OCI-LY3 (cell line): ENCODE measurements at regions not wholly inside any gene's neighbourhood (a gene's known extent, or its start where the extent isn't known, plus 50 kb on each side); places are given as distances from the start of the nearest gene placed in this dataset.

ENCODE experiments used
- H2AFZ ChIP-seq: fragments of 200-600, 300-600 bp; shearing (Covaris generic); 2 replicates; pipeline ENCODE4 v1.6.0; 2014; ENCODE audit warnings: antibody characterized with exemption, low read depth, low read length
- H3K27ac ChIP-seq: fragments of 200-600, 300-600 bp; sonication (generic); 2 replicates; pipeline ENCODE4 v1.5.1; 2014; ENCODE audit warnings: mild to moderate bottlenecking, low read length, moderate library complexity, mixed read lengths
- H3K27me3 ChIP-seq: fragments of 200-600, 300-600 bp; sonication (generic); 2 replicates; pipeline ENCODE4 v1.6.1; 2014; ENCODE audit warnings: low read depth, low read length, mixed read lengths
- H3K36me3 ChIP-seq: fragments of 200-600, 300-600 bp; sonication (generic); replicated peaks from 2 replicates; pipeline ENCODE3; 2014; ENCODE audit warnings: low read depth, low read length, mixed read lengths
- H3K4me1 ChIP-seq: fragments of 300-600, 200-600 bp; sonication (generic); 2 replicates; pipeline ENCODE4 v1.6.1; 2014; ENCODE audit warnings: low read length, mixed read lengths
- H3K4me2 ChIP-seq: fragments of 200-600, 300-600 bp; sonication (generic); 2 replicates; pipeline ENCODE4 v1.6.1; 2014; ENCODE audit warnings: low read length, mixed read lengths
- H3K4me3 ChIP-seq: fragments of 300-600, 200-600 bp; sonication (generic); 2 replicates; pipeline ENCODE4 v1.5.1; 2014; ENCODE audit warnings: antibody characterized with exemption, mild to moderate bottlenecking, low read length, moderate library complexity
- H3K79me2 ChIP-seq: fragments of 300-600, 200-600 bp; shearing (Covaris generic); 2 replicates; pipeline ENCODE4 v1.6.1; 2014; ENCODE audit warnings: mild to moderate bottlenecking, low read length, mixed read lengths
- H3K9ac ChIP-seq: fragments of 300-600, 200-600 bp; shearing (Covaris generic); 2 replicates; pipeline ENCODE4 v1.6.0; 2014; ENCODE audit warnings: mild to moderate bottlenecking, low read length, moderate library complexity
- H3K9me3 ChIP-seq: fragments of 200-600, 300-600 bp; shearing (Covaris generic); 2 replicates; pipeline ENCODE4 v1.6.1; 2014; ENCODE audit warnings: low read length, mixed read lengths; ENCODE audit not compliant: insufficient read depth
- H4K20me1 ChIP-seq: fragments of 200-600, 300-600 bp; sonication (generic); 2 replicates; pipeline ENCODE4 v1.6.1; 2016; ENCODE audit warnings: low read length, mixed read lengths; ENCODE audit not compliant: insufficient read depth
- EZH2phosphoT487 ChIP-seq: fragments of 200-600 bp; shearing (Covaris generic); IDR thresholded peaks from 2 replicates; pipeline ENCODE4 v1.6.1; 2018; ENCODE audit warnings: antibody characterized with exemption, mixed run types, low read depth
- TF ChIP-seq, protein P1 (sequence below): fragments of 200-600, 300-600 bp; sonication (generic); IDR thresholded peaks from 2 replicates; pipeline ENCODE4 v1.5.1; 2014; ENCODE audit warnings: antibody characterized with exemption, low read length, low read depth

DNA sequence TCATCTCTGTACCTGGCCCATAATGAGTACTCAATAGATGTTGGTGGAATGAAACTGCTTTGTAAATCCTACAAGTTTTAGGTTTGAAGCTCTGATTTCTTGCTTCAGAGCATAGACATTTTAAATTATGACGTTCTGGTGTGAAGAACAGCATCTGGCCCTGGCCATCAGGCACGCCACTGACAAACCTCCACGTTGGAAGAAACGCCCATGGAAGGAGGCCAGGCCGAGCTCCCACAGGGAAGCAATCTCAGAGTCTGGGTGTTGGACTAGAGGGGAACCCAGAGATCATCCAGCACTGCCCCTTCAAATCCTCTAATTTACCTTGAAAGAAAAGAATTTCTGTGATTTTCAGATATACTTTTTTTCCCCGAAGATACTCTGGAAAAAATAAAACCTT is 328.1 kb upstream of the RGMA start:
- no peak overlapping the region for H2AFZ ChIP-seq
- no peak overlapping the region for H3K4me3 ChIP-seq
- H3K27ac ChIP-seq: no peak overlapping the region
- no peaks in the 10 kb centered on the region for H3K36me3 ChIP-seq
- TF ChIP-seq, protein P1, sequence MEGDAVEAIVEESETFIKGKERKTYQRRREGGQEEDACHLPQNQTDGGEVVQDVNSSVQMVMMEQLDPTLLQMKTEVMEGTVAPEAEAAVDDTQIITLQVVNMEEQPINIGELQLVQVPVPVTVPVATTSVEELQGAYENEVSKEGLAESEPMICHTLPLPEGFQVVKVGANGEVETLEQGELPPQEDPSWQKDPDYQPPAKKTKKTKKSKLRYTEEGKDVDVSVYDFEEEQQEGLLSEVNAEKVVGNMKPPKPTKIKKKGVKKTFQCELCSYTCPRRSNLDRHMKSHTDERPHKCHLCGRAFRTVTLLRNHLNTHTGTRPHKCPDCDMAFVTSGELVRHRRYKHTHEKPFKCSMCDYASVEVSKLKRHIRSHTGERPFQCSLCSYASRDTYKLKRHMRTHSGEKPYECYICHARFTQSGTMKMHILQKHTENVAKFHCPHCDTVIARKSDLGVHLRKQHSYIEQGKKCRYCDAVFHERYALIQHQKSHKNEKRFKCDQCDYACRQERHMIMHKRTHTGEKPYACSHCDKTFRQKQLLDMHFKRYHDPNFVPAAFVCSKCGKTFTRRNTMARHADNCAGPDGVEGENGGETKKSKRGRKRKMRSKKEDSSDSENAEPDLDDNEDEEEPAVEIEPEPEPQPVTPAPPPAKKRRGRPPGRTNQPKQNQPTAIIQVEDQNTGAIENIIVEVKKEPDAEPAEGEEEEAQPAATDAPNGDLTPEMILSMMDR: no peak
- TF ChIP-seq EZH2phosphoT487: no peak
- no peaks in the 10 kb centered on the region for H3K4me1 ChIP-seq
- no peak overlapping the region for H3K9ac ChIP-seq
- peaks cover 5% of the 10 kb centered on the region for H3K27me3 ChIP-seq
- no peak overlapping the region for H3K4me2 ChIP-seq
- no peaks in the 10 kb centered on the region for H3K9me3 ChIP-seq
- H3K79me2 ChIP-seq: no peaks in the 10 kb centered on the region
- H4K20me1 ChIP-seq: no peaks in the 10 kb centered on the region

DNA sequence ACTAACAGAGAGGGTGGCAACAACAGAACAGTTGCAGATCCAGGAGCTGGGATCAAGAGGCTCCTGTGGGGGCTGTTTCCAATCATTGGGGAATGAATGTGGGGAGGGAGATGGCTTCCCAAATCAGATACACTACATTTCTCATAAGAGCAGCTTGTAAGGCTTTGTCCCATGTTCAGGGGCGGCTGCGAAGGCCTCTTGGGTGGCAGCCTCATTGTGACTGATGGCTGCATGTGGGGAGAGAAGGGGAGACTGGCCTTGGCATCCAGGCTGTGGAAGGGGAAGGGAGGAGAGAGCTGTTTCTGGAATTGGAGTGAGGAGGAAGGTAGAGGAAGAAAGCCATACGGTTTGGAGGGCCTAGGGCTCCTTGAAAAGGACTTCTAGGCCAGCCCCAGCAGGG is 326.6 kb upstream of the RGMA start:
- H3K9me3 ChIP-seq: no peaks in the 10 kb centered on the region
- H3K27ac ChIP-seq: no peak overlapping the region
- H3K9ac ChIP-seq: no peak overlapping the region
- H3K4me3 ChIP-seq: no peak overlapping the region
- no peak for TF ChIP-seq EZH2phosphoT487
- TF ChIP-seq, protein P1: no peak
- H3K79me2 ChIP-seq: no peaks in the 10 kb centered on the region
- no peaks in the 10 kb centered on the region for H3K4me1 ChIP-seq
- no peaks in the 10 kb centered on the region for H3K36me3 ChIP-seq
- H4K20me1 ChIP-seq: no peaks in the 10 kb centered on the region
- H3K27me3 ChIP-seq: peaks cover 5% of the 10 kb centered on the region
- H3K4me2 ChIP-seq: no peak overlapping the region
- H2AFZ ChIP-seq: no peak overlapping the region

DNA sequence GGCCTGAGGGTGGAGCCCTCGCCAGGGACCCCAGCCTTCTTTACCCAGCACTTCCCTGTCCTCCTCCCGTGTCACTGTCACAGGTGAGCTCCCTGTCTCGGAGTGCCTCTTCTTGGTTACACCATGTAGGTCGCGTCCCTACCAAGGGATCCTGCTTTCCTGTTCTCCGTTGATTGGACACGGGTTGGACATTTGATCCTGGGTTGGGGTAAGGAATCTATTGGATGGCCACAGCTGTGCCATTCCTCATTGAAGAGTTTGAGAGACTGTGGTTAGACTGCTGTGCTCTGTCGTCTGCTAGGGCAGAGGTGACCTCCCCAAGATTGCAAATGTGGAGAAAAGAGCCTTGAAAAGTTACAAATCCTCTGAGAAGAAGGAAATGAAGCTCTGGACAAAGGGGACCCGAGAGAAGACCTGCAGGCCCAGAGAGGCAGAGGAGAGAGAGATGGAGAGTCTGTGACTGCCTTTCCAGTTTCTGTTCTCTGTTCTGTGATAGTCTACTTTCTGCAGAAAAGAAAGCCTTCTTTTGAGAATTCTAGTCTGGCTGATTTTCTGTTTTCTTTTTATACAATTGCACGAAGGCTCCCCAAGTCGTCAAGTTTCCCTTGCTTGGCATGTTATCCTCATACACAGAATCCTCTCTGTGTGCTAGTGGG is 325.7 kb upstream of the RGMA start:
- no peaks in the 10 kb centered on the region for H3K36me3 ChIP-seq
- no peak overlapping the region for H3K4me2 ChIP-seq
- TF ChIP-seq, protein P1: no peak
- TF ChIP-seq EZH2phosphoT487: no peak
- no peak overlapping the region for H2AFZ ChIP-seq
- H3K27ac ChIP-seq: no peak overlapping the region
- no peak overlapping the region for H3K9ac ChIP-seq
- no peak overlapping the region for H3K4me3 ChIP-seq
- H3K27me3 ChIP-seq: peaks cover 5% of the 10 kb centered on the region
- no peaks in the 10 kb centered on the region for H4K20me1 ChIP-seq
- no peaks in the 10 kb centered on the region for H3K79me2 ChIP-seq
- no peaks in the 10 kb centered on the region for H3K9me3 ChIP-seq
- no peaks in the 10 kb centered on the region for H3K4me1 ChIP-seq

DNA sequence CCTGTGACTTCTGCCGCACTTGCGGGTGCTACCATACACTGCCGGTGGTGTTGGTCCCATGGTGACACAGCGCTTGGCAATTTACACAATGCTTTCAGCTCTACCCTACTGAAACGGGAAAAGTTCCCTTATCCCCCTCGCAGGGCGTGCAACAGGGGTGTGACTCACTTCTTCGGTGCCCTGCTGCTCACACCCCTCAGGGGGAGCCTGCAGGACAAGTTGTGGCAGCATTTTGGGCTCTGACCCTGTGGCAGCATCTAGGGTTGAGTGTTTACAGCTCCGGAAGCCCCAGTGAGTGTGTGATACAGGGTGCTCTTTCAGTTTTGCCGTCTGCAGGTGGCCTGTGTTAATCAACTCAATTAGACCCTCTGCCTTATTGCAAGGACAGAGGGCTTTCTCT is 324.7 kb upstream of the RGMA start:
- Histone ChIP-seq H3K27me3 (peaks cover 5% of the 10 kb centered on the region), H2AFZ (no peak overlapping the region), H3K27ac (no peak overlapping the region), H3K4me3 (no peak overlapping the region), H3K9me3 (no peaks in the 10 kb centered on the region), H3K79me2 (no peaks in the 10 kb centered on the region), H4K20me1 (no peaks in the 10 kb centered on the region), H3K9ac (no peak overlapping the region), H3K4me2 (no peak overlapping the region), H3K4me1 (no peaks in the 10 kb centered on the region), H3K36me3 (no peaks in the 10 kb centered on the region)
- TF ChIP-seq, protein P1: no peak
- no peak for TF ChIP-seq EZH2phosphoT487
